ENCODE measurements at regions not wholly inside any gene's neighbourhood (a gene's known extent, or its start where the extent isn't known, plus 50 kb on each side); places are given as distances from the start of the nearest gene placed in this dataset.
A peak's percentile ranks its signal among the peaks of the same experiment; 100 is the strongest.
"Not testable (repeated sequence)": the region's sequence is repeated elsewhere in the genome, so short reads cannot be mapped to it uniquely, and the experiment has no call there.

DNA sequence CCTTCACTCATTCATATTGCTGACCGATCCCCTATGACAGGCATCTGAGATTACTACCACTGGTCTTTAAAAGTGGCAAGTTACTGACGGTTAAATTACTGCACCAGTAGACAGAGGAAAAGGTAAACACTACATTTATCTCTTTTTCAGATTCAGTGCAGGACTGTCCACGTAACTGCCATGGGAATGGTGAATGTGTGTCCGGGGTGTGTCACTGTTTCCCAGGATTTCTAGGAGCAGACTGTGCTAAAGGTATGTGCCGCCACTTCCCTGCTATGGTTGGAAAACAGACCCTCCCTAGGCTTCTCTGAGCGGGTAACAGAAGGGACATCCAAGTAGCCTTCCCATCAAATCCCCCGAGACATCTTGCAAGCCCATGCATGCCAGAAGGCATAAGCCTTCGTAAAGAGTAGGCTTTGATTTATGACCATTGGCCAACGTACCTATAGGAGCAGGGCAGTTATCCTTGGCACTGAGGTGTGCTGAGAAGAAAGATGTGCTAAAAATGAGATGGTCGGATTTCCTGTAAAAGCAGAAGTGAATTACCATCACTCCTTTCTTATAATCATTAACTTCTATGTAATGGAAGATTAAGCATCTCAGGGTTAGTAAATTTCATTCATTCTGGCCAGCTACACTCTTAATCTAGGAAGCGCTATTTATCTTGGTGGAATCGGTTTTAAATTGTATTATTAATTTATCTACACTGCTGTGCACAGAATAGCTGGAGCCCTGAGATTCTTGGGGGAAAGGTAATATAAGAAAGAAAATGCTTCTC, 193.4 kb upstream of the WWC1 start:
- H3K4me3 Mint-ChIP-seq (ENCODE audit: low read depth): no peak overlapping the region
- H3K36me3 Mint-ChIP-seq (ENCODE audit: insufficient read depth): no peaks in the 10 kb centered on the region
- peaks cover 14% of the 10 kb centered on the region for H3K4me1 Mint-ChIP-seq (ENCODE audit: low read depth)
- no peak overlapping the region for H3K27ac Mint-ChIP-seq
- TF ChIP-seq, protein P1, sequence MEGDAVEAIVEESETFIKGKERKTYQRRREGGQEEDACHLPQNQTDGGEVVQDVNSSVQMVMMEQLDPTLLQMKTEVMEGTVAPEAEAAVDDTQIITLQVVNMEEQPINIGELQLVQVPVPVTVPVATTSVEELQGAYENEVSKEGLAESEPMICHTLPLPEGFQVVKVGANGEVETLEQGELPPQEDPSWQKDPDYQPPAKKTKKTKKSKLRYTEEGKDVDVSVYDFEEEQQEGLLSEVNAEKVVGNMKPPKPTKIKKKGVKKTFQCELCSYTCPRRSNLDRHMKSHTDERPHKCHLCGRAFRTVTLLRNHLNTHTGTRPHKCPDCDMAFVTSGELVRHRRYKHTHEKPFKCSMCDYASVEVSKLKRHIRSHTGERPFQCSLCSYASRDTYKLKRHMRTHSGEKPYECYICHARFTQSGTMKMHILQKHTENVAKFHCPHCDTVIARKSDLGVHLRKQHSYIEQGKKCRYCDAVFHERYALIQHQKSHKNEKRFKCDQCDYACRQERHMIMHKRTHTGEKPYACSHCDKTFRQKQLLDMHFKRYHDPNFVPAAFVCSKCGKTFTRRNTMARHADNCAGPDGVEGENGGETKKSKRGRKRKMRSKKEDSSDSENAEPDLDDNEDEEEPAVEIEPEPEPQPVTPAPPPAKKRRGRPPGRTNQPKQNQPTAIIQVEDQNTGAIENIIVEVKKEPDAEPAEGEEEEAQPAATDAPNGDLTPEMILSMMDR (IDR thresholded peaks at IDR 0.05; ENCODE audit: unreplicated experiment): no peak
- no peaks in the 10 kb centered on the region for H3K9me3 Mint-ChIP-seq (ENCODE audit: low read depth)
- no peak for DNase-seq (ENCODE audit: low spot score, unreplicated experiment)
- no peaks in the 10 kb centered on the region for H3K27me3 Mint-ChIP-seq

DNA sequence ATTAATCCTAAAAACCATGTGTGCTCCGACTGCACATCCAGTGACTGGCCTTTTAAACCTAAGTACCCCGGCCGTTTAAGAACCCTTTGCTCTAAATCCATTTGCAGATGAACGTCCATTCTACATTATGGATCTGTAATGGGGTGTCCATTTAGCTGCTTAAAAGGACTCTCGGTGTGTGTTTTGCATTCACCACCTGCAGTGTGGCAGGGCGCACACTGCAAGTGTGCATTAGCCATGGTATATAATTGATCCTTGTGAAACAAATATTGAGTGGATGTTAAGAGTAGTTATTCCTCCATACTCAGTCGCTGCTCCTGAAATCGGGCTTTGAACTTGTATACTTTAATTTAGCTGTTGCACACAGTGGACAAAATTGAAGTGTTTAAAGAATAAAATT, 190.1 kb upstream of the WWC1 start:
- peaks cover 23% of the 10 kb centered on the region for H3K4me1 Mint-ChIP-seq (ENCODE audit: low read depth)
- H3K27ac Mint-ChIP-seq: no peak overlapping the region
- no peaks in the 10 kb centered on the region for H3K36me3 Mint-ChIP-seq (ENCODE audit: insufficient read depth)
- DNase-seq (ENCODE audit: low spot score, unreplicated experiment): no peak
- no peaks in the 10 kb centered on the region for H3K27me3 Mint-ChIP-seq
- TF ChIP-seq, protein P1 (IDR thresholded peaks at IDR 0.05; ENCODE audit: unreplicated experiment): no peak
- H3K4me3 Mint-ChIP-seq (ENCODE audit: low read depth): no peak overlapping the region
- H3K9me3 Mint-ChIP-seq (ENCODE audit: low read depth): no peaks in the 10 kb centered on the region

DNA sequence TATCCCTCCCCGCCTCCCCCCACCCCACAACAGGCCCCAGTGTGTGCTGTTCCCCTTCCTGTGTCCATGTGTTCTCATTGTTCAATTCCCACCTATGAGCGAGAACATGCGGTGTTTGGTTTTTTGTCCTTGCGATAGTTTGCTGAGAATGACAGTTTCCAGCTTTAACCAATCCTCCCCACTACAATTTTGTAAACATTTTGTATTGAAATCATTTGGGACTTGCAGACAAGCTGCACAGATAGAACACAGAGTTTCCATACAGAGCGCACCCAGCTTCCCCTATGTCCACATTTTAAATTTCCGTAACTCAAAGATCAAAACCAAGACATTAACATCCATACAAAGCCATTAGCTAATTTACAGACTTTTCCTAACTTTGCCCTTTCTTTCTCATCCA, 188.4 kb upstream of the WWC1 start:
- H3K9me3 Mint-ChIP-seq (ENCODE audit: low read depth); H3K36me3 Mint-ChIP-seq (ENCODE audit: insufficient read depth); H3K27me3 Mint-ChIP-seq; DNase-seq (ENCODE audit: low spot score, unreplicated experiment); H3K4me3 Mint-ChIP-seq (ENCODE audit: low read depth); H3K27ac Mint-ChIP-seq: not testable (repeated sequence)
- peaks cover 18% of the 10 kb centered on the region for H3K4me1 Mint-ChIP-seq (ENCODE audit: low read depth)

DNA sequence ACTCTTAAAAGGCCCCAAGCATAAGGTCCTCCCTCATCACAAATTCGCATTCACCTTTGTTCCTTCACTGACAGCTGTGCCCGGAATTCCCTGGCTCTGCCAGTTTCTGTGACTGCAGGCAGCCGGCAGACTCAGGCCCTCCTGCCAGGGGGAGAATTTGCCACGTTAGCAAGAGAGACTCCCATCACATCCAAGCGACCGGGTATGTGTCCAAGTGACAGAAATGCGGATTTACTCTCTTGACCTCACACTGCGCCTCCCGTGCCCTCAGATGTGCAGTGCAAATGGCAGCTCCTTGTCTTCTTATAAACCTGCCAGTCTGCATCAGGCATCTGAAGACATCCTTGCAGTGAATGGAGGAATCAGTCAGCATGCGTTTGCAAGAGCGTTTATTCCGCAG, 187.1 kb upstream of the WWC1 start:
- Mint-ChIP-seq H3K36me3 (ENCODE audit: insufficient read depth) (no peaks in the 10 kb centered on the region), H3K9me3 (ENCODE audit: low read depth) (no peaks in the 10 kb centered on the region)

DNA sequence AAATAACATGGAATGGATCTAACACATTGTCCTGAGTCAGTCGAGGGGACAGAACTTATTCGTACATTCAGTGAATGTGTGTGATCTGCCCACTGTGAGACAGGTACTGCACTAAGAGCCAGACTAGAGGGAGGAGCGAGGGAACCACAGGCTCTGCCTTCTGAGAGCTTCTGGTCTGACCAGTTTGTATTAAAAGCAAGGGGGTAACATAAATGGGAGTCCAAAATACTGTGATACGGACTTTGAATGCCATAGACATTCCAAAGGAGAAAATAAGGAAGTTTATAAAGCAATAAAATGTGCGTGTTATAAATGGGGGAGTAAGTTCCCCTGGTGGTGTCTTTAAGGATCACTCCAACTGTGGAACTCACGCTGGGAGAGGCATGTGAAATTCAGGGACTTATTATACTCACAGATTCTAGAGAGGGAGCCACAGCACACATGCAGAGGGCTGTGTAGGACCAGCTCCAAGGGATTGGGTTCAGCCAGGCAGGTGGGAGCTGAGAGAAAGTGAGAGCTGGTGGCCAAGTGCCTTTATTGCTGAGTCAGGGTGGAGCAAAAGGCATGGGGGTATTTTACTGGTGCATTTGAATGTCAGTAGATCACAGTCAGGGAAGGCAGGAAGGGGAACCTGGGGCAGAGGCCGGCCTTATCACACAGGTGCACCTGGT, 186.5 kb upstream of the WWC1 start:
- TF ChIP-seq, protein P1 (IDR thresholded peaks at IDR 0.05; ENCODE audit: unreplicated experiment): peak; percentile 25
- DNase-seq (ENCODE audit: low spot score, unreplicated experiment): no peak
- H3K4me3 Mint-ChIP-seq (ENCODE audit: low read depth): no peak overlapping the region

More for the DNA sequence above, 187.1 kb upstream of the WWC1 start:
- TF ChIP-seq, protein P1 (IDR thresholded peaks at IDR 0.05; ENCODE audit: unreplicated experiment): no peak
- Mint-ChIP-seq H3K27ac (no peak overlapping the region), H3K27me3 (peaks cover 4% of the 10 kb centered on the region), H3K4me1 (ENCODE audit: low read depth) (peaks cover 15% of the 10 kb centered on the region), H3K4me3 (ENCODE audit: low read depth) (no peak overlapping the region)
- DNase-seq (ENCODE audit: low spot score, unreplicated experiment): no peak

More for the DNA sequence above, 186.5 kb upstream of the WWC1 start:
- no peaks in the 10 kb centered on the region for H3K36me3 Mint-ChIP-seq (ENCODE audit: insufficient read depth)
- no peaks in the 10 kb centered on the region for H3K9me3 Mint-ChIP-seq (ENCODE audit: low read depth)
- peaks cover 15% of the 10 kb centered on the region for H3K4me1 Mint-ChIP-seq (ENCODE audit: low read depth)
- H3K27me3 Mint-ChIP-seq: peaks cover 4% of the 10 kb centered on the region
- peak overlapping the region; percentile 43 for H3K27ac Mint-ChIP-seq
